Stimulated activated CD4-positive, alpha-beta T cell treated with anti-CD3 and anti-CD28 coated beads, Interleukin-1b, Interleukin-23, amount 100 ng/mL, for 24 hours (primary cell): ENCODE measurements at regions not wholly inside any gene's neighbourhood (a gene's known extent, or its start where the extent isn't known, plus 50 kb on each side); places are given as distances from the start of the nearest gene placed in this dataset.
"Not testable (repeated sequence)": the region's sequence is repeated elsewhere in the genome, so short reads cannot be mapped to it uniquely, and the experiment has no call there.

Experiments
- DNase-seq, 4 experiments: peaks; one replicate each; pipeline ENCODE4 v3.0.0-alpha.2; 2020; ENCODE audit warnings: low read depth in 4 of 4, low spot score in 1 of 4

GRCh38 chr2:217017456-217018252 lies 157.8 kb upstream of the TNP1 start:
- no peak for DNase-seq

GRCh38 chr2:217016796-217017419 lies 157.0 kb upstream of the TNP1 start:
- DNase-seq: no peak

- no peak for DNase-seq
These were observed 154.7 kb upstream of the TNP1 start for GRCh38 chr2:217014328-217015105.

GRCh38 chr2:217013926-217014325 lies 154.1 kb upstream of the TNP1 start:
- DNase-seq: no peak

- DNase-seq: no peak
These were observed 151.7 kb upstream of the TNP1 start for GRCh38 chr2:217011576-217011975.

- no peak for DNase-seq
These were observed 150.3 kb upstream of the TNP1 start for GRCh38 chr2:217010173-217010572.

- no peak for DNase-seq
These were observed 148.9 kb upstream of the TNP1 start for GRCh38 chr2:217008794-217009193.

GRCh38 chr2:217006217-217006616 lies 146.4 kb upstream of the TNP1 start:
- no peak for DNase-seq

GRCh38 chr2:217004656-217005055 lies 144.8 kb upstream of the TNP1 start:
- DNase-seq: no peak

GRCh38 chr2:217001740-217002139 lies 141.9 kb upstream of the TNP1 start:
- no peak for DNase-seq

GRCh38 chr2:217000406-217000805 lies 140.5 kb upstream of the TNP1 start:
- DNase-seq: no peak

- no peak for DNase-seq
These were observed 136.5 kb upstream of the TNP1 start for GRCh38 chr2:216996279-216996845.

- DNase-seq: no peak
These were observed 134.5 kb upstream of the TNP1 start for GRCh38 chr2:216994353-216994854.

GRCh38 chr2:216992056-216992675 lies 132.3 kb upstream of the TNP1 start:
- no peak for DNase-seq

- DNase-seq: no peak
These were observed 131.7 kb upstream of the TNP1 start for GRCh38 chr2:216991563-216991962.

GRCh38 chr2:216989340-216990129 lies 129.7 kb upstream of the TNP1 start:
- DNase-seq: no peak

- DNase-seq: no peak
These were observed 127.5 kb upstream of the TNP1 start for GRCh38 chr2:216987252-216987821.

- no peak for DNase-seq
These were observed 125.8 kb upstream of the TNP1 start for GRCh38 chr2:216985658-216986141.

- no peak for DNase-seq
These were observed 125.1 kb upstream of the TNP1 start for GRCh38 chr2:216984937-216985336.

GRCh38 chr2:216981951-216982350 lies 122.1 kb upstream of the TNP1 start:
- not testable (repeated sequence) for DNase-seq
